CD4-positive, alpha-beta T cell treated with Interleukin-4 for 1 hour (primary cell): ENCODE measurements at regions not wholly inside any gene's neighbourhood (a gene's known extent, or its start where the extent isn't known, plus 50 kb on each side); places are given as distances from the start of the nearest gene placed in this dataset.

Experiments used
- DNase-seq, 2 donors: peaks; one replicate each; pipeline ENCODE4 v3.0.0-alpha.2; 2020 to 2022

DNA sequence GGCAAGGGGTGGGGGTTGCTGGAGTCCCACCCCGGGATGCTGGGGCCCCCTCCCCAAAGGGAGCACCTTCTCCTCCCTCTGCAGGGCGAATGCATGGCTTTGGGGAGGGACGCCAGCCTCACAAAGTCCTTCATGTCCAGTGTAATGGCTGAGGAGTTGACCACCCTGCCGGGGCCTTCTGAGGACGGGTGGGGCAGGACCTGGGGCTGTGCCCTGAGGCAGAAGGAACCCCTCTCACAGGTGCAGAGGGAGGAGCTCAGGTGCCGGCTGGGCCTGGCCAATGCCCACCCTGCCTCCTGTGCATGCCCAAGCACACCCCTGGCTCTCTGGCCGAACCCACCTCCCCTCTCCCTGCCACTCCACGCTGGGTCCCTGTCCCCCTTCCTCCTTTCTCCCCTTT lies 64.3 kb upstream of the RNU6ATAC start:
- DNase-seq = no peak

DNA sequence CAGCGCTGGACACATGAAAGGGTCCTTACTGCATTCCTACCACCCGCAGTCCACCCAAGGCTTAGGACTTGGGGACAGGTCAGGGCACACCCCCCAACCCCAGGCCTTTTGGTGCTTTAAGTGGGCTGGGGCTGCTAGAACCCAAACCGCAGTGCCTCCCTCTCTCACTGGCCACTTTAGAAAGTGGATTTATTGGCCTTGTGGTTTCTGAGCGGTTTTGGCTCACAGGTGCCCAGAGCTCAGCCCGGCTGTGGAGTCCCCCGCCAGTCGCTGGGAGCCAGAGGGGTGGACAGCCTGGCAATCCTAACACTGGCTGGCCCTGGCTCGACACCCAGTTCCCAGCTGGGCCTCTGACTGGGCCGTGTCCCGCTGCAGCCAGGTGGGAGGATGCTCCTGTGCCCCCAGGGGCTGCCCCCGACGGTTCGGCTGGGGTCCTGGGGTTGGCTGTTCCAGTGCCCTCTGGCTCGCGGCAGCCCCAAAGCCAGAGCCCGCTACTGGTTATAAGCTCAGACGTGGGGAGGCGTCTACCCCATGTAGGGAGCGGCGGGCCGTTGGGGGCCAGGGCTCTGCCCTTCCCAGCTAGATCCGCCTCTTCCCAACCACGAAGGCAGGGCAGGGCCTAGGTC lies 65.2 kb upstream of the RNU6ATAC start:
- DNase-seq = no peak

DNA sequence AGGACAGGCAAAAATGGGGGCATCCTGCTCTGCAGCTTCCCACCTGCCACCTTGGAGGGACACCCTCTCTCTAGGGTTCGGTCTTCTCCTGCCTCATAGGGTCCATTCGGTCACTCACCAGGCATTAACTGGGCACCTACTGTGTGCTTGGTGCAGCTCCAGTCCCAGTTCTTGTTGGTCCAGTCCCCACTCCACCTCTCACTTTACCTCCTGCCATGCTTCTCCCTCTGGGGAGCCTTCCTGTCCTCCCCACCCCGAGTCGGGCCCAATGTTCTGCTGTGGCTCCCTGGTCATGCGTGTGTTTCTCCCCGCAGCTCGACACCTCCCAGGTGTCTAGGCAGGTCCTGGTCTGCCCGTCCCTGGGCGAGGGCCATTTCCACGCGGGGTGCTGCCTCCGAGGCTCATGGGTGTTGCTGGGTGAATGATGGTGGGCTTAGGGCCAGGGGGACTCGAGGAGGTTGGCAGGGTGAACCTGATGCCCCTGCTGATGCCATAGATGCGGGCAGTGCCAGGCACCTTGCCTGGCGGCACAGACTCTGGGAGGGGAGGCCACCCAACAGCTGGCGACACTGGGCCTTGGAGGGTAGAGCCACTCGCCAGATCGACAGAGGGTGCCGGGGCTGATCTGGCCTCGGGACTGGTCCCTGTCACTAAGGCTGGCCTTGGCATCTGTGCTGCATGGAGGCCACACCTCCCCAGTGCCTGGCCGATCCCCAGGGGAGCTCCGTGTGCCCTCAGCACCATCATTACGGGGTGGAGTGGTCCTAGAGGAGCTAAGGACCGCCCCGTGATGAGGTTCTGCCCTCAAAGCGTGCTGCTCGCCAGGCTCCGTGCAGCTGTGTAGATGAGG lies 66.0 kb upstream of the RNU6ATAC start:
- DNase-seq = no peak

- no peak for DNase-seq
These were observed 66.6 kb upstream of the RNU6ATAC start for GRCh38 chr9:134230942-134231325.

- DNase-seq = no peak
These were observed 67.0 kb upstream of the RNU6ATAC start for GRCh38 chr9:134231330-134231745.

DNA sequence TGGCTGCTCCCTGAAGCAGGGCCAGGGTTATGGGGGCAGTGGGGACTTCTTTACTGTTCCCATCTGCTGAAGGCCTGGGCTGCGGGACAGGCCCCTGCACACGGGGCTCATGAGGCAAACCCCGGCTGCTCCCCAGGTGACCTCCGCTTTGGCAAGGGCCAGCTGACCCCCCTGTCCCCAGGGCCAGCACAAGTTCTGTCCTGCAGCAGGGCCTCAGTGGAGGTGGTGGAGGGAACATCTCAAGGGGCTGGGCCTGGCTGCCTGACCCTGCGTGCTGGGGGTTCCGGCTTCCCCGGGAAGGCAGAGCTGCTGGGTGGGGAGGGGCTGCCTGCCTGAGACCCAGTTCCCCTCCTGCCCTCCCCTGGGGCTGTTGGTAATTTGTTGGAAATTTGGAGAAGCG lies 67.4 kb upstream of the RNU6ATAC start:
- no peak for DNase-seq

DNA sequence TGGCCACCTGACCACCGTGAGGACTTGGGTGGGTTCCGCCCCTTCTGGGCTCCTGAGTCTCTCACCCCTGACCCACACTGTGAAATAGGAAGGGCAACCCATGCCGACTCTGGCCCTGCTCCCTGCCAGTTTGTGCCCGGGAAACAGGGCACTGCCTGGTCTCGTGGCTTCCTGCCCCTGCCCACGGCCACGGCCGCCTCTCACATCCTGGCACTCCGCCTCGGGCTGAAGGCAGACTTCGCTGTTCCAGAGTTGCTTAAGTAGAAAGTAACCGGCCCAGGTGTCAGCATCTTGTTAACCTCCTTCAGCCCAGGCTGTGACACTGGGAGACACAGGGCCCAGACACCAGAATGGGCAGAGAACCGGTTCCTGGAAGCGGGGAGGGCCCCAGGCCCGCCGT lies 68.7 kb upstream of the RNU6ATAC start:
- no peak for DNase-seq

GRCh38 chr9:134234001-134234660 lies 69.8 kb upstream of the RNU6ATAC start:
- DNase-seq = no peak

DNA sequence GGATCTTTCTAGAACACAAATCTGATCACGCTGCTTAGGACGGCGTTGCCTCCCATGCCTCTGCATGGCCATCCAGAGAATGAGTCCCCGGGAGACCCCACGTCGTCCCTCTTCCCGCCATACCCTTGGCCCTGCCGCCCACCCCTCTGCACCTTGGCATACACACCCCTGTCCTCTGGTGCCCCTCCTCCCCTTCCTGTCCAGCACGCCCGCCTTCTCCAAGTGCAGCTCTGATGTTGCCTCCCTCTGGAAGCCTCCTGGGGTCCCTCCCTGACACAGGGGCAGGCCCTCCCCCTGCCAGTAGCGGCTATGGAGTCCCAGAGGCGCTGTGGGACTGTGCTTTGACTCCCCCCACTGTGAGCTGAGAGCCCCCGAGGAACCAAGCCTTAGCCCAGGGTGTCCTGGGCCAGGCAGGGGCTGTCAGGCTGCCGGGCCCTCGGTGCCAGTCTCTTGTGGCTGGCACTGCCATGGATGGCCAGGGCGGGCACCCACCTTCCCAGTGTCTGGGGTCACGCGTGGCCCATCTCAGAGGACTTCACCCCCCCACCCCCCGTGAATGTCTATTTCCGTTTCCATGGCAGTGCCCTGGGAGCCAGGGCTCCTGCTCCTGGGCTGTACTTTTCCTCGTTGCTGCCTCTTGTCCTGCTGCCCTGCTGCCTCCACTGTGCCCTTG lies 70.5 kb upstream of the RNU6ATAC start:
- no peak for DNase-seq

DNA sequence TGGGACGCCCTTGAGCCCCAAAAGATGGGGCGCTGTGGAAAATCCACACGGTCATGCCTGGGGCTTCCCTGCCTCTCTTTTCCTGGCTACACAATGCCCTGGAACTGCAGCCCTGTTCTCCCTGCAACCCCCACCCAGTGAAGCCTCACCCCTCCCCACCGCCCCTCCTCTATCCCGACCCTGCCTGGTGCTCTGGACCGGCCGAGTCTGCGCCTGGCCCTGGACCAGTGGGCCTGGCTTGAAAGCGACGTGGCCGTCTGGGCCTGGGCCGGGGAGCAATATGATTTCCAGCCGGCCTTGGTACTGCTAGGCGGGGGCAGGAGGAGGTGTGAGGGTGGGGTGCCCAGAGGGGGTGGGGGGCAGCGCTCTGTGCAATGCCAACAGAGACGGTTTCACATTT lies 71.0 kb upstream of the RNU6ATAC start:
- DNase-seq = no peak

GRCh38 chr9:134236001-134236421 lies 71.6 kb upstream of the RNU6ATAC start:
- no peak for DNase-seq

GRCh38 chr9:134236935-134237629 lies 72.7 kb upstream of the RNU6ATAC start:
- DNase-seq = no peak

GRCh38 chr9:134237630-134238265 lies 73.4 kb upstream of the RNU6ATAC start:
- no peak for DNase-seq

DNA sequence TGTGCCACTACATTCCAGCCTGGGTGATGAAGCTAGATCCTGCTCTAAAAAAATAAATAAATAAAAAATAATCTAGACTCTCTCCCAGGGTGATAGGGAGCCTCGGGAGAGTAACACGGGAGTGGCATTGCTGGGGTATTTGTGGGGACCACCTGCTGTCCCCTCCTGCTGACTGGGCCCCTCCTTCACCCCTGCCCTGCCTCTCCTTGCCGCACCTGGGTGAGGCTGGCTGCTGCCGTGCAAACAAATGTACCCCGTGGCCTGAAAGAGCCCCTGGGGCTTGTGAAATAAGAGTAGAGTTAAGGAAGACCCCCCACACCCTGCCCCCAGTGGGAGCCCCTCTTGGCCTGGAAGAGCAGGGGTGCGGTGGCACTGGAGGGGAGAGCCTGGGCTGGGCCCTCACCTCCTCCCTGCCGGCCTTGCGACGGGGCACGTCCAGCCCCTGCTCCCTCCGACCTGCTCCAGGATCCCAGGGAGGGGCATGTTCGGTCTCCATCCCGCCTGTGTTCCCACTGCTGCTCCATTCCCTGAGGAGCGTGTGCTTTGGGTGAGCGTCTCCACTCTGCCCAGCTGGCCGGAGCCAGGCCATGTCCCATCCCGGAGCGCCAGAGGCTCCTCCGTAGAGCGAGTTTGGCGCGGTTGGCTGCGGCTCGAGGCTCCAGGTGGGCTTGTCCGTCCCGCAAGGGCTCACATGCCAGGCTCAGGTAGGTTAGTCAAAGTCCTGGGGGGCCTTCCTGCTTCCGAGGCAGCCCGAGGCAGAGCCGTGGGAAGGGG lies 75.0 kb upstream of the RNU6ATAC start:
- no peak for DNase-seq

DNA sequence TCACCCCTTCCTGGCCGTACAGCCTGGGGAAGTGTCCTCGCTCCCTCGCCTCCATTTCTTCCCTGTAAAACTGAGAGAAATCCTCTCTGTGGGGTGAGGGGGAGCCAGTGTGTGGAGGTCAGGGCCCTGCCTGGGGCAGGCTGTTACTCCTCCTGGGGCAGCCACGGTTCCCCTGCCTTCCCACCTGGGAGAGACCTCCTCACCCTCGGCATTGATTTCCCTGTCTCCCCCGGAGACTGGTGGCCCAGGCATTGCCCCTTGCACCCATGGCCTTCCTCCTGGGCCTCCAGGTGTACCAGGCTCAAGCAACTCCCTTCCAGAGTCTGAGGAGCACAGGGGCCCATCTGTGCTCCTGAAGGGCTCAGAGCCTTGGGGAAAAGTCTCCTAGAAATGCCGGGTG lies 75.6 kb upstream of the RNU6ATAC start:
- no peak for DNase-seq

DNA sequence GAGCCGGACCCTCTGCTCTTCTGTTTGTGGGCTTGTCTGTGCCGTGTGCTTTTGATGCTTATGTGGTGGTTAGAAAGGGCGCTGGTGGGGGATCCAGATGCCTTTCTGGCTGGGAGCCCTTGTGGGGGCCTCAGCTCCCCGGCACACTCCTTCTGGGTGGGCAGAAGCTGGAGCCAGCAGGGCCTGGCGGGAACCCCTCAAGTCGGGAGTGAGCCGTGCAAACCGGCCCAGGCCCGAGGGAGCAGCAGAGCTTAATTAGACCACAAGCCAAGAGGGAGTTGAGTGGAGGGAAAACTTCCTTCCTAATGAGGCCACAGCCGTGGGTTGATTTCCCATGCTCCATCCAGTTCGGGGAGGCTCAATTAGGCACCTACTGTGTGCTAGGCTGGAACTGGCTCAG lies 76.0 kb upstream of the RNU6ATAC start:
- DNase-seq = no peak

DNA sequence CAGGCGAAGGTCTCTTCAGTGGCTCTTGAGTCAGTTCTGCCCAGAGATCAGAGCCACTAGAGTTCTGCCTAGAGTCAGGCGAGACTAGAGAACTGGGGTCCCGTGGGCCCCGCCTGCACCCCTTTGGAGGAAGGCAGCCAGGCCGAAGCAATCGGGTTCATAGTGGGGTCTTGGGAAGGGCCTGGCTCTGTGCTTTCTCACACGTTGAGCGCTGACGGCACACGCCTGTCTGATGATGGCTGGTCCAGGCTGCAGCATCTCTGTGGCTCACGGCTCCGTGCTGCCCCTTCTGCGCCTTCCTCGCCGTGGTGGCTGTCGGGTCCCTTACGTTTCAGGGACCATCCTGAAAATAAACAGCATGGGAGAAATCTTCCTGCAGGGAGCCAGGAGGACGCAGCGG lies 78.3 kb upstream of the RNU6ATAC start:
- no peak for DNase-seq

DNA sequence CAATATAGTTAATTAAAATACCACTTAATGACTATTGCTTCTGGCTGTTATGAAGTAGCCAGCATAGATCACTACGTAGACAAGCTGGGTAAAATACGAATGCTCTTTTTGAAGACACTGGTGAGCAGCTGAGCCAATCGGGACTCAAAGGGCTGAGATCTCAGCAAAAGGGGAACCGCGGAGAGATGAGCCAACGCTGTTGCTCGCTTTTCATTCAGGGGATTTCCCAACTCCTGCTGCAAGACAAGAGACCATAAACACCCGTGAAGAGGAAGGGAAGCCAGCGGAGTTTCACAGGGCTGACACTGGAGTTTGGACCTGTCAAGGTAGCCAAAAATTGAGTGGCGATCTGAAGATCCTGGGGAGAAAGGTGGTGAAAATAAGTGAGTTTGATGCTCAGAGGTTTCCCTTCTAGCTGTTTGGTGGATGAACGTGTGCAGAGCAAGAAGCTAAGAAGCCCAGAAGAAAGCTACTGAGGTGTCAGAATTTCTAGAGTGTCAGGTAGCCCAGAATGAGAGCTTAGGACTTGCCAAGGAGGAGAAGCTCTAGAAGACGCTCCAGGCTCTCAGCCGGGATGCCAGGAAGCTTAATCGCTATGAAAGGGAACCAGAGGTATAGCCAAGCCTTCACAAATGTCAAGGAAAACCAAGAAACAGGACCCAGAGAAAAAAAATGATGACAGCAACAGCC lies 79.6 kb upstream of the RNU6ATAC start:
- DNase-seq = peak; percentile 39 to 82

GRCh38 chr9:134245179-134245578 lies 80.8 kb upstream of the RNU6ATAC start:
- peak in 1 of 2 donors; percentile 36 for DNase-seq

GRCh38 chr9:134247918-134248631 lies 78.2 kb upstream of the RXRA start:
- DNase-seq = no peak
